SKM-1 (cell line): ENCODE measurements at regions not wholly inside any gene's neighbourhood (a gene's known extent, or its start where the extent isn't known, plus 50 kb on each side); places are given as distances from the start of the nearest gene placed in this dataset.

ENCODE experiments used
- DNase-seq: peaks from one replicate; lab custom pipeline; 2025; ENCODE audit not compliant: unreplicated experiment; lab: John Stamatoyannopoulos, UW

- DNase-seq, result no peak
Measured at GRCh38 chr7:53697913-53698312, 662.5 kb downstream of the POM121L12 start.

GRCh38 chr7:53699215-53699837 lies 663.9 kb downstream of the POM121L12 start:
- DNase-seq, result no peak

- DNase-seq, result no peak
Measured at GRCh38 chr7:53719122-53719521, 683.7 kb downstream of the POM121L12 start.

- DNase-seq, result no peak
Measured at GRCh38 chr7:53740971-53741370, 705.5 kb downstream of the POM121L12 start.

GRCh38 chr7:53743697-53744402 lies 708.4 kb downstream of the POM121L12 start:
- no peak for DNase-seq

- DNase-seq, result no peak
Measured at GRCh38 chr7:53744403-53744760, 708.9 kb downstream of the POM121L12 start.

GRCh38 chr7:53756946-53757345 lies 721.5 kb downstream of the POM121L12 start:
- DNase-seq, result no peak

- no peak for DNase-seq
Measured at GRCh38 chr7:53768186-53768585, 732.8 kb downstream of the POM121L12 start.

GRCh38 chr7:53771701-53772100 lies 736.3 kb downstream of the POM121L12 start:
- no peak for DNase-seq

GRCh38 chr7:53776323-53776722 lies 740.9 kb downstream of the POM121L12 start:
- DNase-seq, result no peak

- no peak for DNase-seq
Measured at GRCh38 chr7:53789741-53790140, 752.4 kb upstream of the VSTM2A start.

GRCh38 chr7:53794816-53795215 lies 747.4 kb upstream of the VSTM2A start:
- no peak for DNase-seq

- no peak for DNase-seq
Measured at GRCh38 chr7:53800746-53801145, 741.4 kb upstream of the VSTM2A start.

GRCh38 chr7:53806119-53806518 lies 736.1 kb upstream of the VSTM2A start:
- no peak for DNase-seq

- no peak for DNase-seq
Measured at GRCh38 chr7:53811555-53812079, 730.6 kb upstream of the VSTM2A start.

GRCh38 chr7:53812135-53812534 lies 730.0 kb upstream of the VSTM2A start:
- no peak for DNase-seq

- no peak for DNase-seq
Measured at GRCh38 chr7:53835301-53835700, 706.9 kb upstream of the VSTM2A start.

- DNase-seq, result no peak
Measured at GRCh38 chr7:53877688-53878087, 664.5 kb upstream of the VSTM2A start.

- no peak for DNase-seq
Measured at GRCh38 chr7:53900856-53901528, 641.2 kb upstream of the VSTM2A start.

- DNase-seq, result no peak
Measured at GRCh38 chr7:53904355-53904754, 637.8 kb upstream of the VSTM2A start.

GRCh38 chr7:53917637-53918036 lies 624.5 kb upstream of the VSTM2A start:
- DNase-seq, result no peak

- DNase-seq, result no peak
Measured at GRCh38 chr7:53920011-53920410, 622.2 kb upstream of the VSTM2A start.
